Activated CD4-positive, alpha-beta T cell treated with anti-CD3 and anti-CD28 coated beads, Interleukin-2, amount 50 U/mL, for 4 hours (primary cell): ENCODE measurements at regions not wholly inside any gene's neighbourhood (a gene's known extent, or its start where the extent isn't known, plus 50 kb on each side); places are given as distances from the start of the nearest gene placed in this dataset.
"Not testable (repeated sequence)": the region's sequence is repeated elsewhere in the genome, so short reads cannot be mapped to it uniquely, and the experiment has no call there.

Source experiments
- DNase-seq, 2 experiments: peaks; one replicate each; pipeline ENCODE4 v3.0.0-alpha.2; 2020

DNA sequence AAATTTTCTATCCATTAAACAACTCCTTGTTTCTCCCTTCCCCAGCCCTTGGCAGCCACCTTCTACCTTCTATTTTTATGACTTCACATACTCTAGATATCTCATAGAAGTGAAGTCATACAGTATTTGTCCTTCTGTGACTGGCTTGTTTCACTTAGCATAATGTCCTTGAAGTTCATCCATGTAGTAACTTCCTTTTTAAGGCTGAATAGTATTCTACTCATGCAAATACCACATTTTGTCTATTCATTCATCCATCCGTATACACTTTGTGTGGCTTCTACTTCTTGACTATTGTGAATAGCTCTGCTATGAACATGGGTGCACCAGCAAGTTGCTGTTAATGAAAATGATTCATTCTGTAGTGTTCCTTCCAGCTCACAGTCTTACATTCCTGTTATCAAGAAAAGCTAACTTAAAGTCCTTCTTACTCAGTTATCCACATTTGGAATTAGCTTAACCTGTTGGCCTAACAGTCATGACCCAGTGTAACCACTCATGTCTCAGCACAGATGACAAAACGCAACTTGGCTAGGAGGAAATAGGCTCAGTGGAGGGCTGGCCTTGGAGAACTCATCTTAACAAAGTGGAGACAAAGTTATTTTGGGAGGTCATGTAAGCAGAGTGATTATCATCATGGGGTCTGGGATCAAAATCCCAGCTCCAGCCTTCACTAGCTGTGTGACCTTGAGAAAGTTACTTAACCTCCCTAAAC, 129.7 kb upstream of the MAP3K1 start:
- no peak for DNase-seq

GRCh38 chr5:56684159-56684558, 131.2 kb upstream of the MAP3K1 start:
- no peak for DNase-seq

GRCh38 chr5:56683733-56684132, 131.6 kb upstream of the MAP3K1 start:
- DNase-seq, result no peak

GRCh38 chr5:56683281-56683680, 132.1 kb upstream of the MAP3K1 start:
- no peak for DNase-seq

DNA sequence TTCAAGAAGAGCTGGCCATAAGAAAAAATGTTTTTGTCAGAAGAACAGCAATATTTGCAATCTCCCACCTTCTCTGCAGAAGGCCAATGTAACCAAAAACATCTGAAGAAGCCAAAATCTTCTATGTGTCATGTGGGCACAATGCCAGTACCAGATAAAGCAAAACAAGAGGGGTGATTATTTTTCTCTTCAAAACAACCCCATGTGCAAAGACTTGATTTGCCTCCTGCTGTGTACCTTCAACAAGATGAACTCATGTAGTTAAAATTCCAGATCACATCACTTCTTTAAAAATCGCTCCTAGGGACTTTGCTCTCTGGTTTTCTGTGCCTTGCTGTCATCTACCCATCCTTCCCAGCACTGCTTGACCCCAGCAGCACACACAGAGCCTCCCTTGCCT, 134.0 kb upstream of the MAP3K1 start:
- DNase-seq, result no peak

DNA sequence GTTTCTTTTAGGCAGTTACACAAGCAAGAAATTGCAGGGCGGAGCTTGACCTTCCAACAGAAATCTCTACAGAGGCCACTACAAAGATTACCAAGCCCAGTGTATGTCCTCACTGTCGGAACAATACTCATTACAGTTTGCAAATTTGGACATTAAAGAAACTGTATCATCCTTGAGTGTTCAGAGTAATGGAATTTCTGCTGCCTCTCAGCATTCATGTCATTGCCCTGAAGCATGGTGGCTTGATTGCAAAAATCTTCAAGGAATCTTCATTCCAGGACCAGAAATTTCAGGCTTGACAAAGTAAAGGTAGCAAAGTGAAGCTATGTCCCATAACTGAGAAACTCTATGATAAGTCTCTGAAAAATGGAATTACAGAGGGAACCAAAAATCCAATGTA, 134.6 kb upstream of the MAP3K1 start:
- DNase-seq, result no peak

DNA sequence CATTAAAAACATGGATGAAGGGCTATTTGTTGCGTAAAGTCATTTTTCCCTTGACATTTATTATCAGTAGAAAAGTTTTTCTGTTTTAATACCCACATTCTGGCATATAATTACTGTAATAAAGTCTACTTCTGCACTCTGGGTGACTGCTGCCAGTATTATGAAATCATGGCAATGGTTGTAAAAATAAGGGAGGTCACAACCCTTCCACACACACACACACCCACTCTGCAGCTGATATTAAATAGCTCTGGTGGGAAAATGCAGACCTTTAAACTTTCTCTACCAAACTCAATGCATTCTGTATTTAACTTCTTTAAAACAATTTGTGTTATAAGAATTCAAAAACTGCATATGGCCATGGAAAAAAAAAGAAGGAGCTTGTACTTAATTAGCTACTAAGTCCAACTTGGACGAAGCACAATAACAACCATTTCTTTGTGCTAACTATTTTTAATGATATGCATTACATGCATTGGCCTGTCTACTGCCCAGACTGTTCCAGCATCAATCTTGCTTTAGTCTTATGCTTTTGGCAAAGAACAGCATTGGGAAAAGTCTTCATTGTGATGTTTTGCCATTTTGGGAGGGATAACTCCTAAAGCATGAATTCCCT, 137.6 kb upstream of the MAP3K1 start:
- no peak for DNase-seq

DNA sequence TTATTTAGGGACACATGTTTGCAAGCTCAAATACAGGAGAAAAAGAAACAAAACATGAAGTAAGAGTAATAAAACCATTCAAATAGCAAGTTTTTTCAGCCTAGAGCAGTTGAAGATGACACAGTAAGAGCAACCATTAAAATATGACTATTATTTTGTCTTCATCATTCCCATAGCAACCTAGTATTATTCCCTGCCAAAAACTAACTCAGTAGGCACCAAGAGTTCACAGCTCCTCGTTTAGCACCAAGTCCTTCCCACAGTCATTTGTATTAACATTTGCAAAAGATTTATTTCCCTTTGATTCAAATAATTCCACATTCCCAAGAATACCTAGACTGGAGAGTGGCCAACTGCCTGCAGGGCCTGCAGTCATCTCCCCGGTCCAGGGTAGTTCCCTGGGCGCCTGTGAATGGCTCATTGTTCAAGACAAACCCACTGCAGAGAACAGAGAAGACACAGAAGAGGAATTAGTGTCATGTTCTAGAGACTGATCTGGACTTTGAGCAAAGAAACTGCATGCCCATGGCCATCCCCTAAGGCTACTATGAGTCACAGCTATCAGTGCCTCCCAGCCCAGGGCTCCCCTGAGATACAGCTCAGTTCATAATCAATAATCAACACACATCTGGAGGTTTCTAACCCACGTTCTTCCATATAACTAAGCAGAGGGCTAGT, 139.1 kb upstream of the MAP3K1 start:
- DNase-seq, result no peak

GRCh38 chr5:56674441-56674840, 140.9 kb upstream of the MAP3K1 start:
- DNase-seq, result no peak

DNA sequence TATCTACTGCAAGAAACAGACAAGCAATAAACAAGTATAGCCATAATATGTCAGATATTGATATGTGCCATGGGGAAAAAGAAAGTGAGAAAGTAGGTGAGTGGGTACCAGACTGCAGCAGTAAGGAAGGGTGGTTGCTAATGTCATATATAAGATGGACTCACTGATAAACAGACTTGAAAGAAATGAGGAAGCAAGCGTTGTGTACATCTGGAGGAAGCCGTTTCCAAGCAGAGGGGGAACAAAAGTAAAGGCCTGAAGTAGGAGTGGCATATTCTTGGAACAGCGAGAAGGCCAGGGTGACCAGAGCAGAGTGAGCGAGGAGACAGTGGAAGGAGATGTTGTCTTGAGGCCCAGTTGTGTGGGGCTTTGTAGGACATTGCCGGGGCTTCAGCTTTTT, 142.2 kb upstream of the MAP3K1 start:
- DNase-seq, result no peak

- no peak for DNase-seq
Observed at GRCh38 chr5:56671571-56671970, 143.8 kb upstream of the MAP3K1 start.

DNA sequence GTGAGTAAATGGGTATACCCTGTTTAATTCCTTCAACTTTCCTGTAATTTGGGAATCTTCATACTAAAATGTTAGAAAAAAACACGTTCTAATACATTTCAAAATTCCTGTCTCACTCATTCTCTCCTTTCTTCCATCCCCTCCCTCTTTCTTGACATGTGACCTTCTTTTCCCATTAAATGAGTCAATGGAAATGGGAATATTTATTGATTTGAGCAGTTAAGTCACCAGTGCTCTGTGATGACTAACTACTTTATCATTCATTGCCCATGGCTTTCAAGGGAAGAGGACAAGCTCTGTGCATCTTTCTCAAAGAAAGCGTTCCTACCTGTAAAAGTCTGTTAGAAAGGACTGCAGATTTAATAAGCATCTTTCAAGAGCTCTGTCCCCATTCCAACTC, 144.4 kb upstream of the MAP3K1 start:
- DNase-seq, result no peak

GRCh38 chr5:56669534-56670483, 145.5 kb upstream of the MAP3K1 start:
- peak in 1 of 2 experiments; percentile 3 for DNase-seq

DNA sequence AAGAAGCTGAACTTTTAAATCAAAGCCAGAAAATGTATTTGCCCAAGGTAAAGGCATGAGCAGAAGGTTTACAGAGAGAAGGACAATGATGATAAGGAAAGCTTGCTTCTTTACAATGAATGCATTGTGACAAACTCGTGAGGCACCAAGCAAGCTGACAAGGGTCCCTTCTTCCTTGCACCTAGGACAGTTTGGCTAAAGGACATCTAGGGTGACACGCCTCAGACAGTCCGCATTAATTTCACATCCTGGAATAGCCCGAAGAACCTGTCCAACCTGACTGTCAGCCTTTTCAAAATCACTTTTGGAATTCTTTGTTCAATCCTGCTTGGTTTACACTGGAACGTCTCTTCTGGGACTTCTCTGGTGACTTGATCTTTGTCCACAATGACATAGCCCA, 146.4 kb upstream of the MAP3K1 start:
- no peak for DNase-seq

GRCh38 chr5:56667692-56668091, 147.7 kb upstream of the MAP3K1 start:
- no peak for DNase-seq

DNA sequence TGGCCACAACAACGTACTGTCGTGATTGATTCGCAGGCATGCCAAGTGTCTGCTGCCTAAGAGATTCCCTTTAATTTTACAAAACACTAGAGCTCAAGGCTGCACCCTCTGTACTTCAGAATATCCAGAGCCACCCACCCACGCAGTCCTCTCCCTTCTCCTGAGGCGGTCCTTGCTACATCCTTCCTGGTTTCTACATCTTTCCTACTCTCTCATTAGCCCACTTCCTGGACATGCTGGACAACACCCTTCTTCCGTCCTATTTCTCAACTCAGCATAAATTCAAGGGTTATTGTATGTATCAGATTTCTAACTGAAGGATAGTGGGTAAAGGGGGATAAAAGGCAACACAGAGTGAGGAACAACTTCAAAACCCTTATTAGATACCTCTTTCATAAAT, 148.4 kb upstream of the MAP3K1 start:
- no peak for DNase-seq

- DNase-seq, result not testable (repeated sequence)
Observed at GRCh38 chr5:56665117-56665516, 150.2 kb upstream of the MAP3K1 start.

DNA sequence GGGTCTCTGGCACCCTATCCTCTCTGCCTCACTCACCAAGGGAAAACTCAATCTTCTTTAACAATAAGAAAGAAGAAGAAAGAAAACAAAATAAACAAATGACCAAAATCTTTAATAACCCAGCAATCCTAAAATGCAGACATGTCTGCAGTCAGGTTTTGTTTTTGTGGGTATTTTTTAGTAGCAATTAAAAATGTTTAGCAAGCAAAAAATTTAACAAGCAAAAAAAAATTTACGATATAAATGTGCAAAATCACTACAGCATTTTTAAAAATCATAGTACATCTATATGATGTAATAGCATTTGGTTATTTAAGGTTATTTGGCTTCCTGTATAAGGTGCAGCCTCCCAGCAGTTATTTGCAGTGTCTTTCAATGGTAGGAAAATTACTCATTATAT, 151.3 kb upstream of the MAP3K1 start:
- no peak for DNase-seq

GRCh38 chr5:56663523-56663922, 151.8 kb upstream of the MAP3K1 start:
- DNase-seq, result no peak

- DNase-seq, result no peak
Observed at GRCh38 chr5:56662893-56663292, 152.5 kb upstream of the MAP3K1 start.

GRCh38 chr5:56659971-56660370, 155.4 kb upstream of the MAP3K1 start:
- DNase-seq, result no peak

GRCh38 chr5:56658972-56659371, 156.4 kb upstream of the MAP3K1 start:
- no peak for DNase-seq
